IPS-NIHi11 (cell line): ENCODE measurements at regions not wholly inside any gene's neighbourhood (a gene's known extent, or its start where the extent isn't known, plus 50 kb on each side); places are given as distances from the start of the nearest gene placed in this dataset.
"Not testable (repeated sequence)": the region's sequence is repeated elsewhere in the genome, so short reads cannot be mapped to it uniquely, and the experiment has no call there.

ENCODE experiments used
- DNase-seq: peaks from one replicate; pipeline ENCODE4 v3.0.0; 2012; ENCODE audit warnings: mixed read lengths, low spot score

DNA sequence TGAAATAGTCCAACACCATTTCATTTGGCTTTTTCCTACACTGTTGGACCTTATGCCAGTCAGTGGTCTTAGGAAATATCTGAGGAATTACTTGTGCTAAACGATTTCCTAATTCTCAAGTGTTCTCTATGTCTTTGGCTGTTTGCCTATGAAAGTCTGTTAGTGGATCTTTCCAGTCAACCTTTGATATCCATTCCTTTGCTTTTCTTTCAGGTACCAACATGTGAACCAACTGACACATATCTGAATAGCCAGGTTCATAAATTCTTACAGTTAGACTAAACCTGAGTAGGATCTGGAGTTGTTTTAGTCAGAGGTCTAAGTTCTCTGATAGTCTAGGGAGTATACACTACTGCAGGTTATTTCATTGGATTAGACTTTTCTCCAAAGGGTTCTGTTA, 343.5 kb upstream of the LRRC3B start:
- no peak for DNase-seq

DNA sequence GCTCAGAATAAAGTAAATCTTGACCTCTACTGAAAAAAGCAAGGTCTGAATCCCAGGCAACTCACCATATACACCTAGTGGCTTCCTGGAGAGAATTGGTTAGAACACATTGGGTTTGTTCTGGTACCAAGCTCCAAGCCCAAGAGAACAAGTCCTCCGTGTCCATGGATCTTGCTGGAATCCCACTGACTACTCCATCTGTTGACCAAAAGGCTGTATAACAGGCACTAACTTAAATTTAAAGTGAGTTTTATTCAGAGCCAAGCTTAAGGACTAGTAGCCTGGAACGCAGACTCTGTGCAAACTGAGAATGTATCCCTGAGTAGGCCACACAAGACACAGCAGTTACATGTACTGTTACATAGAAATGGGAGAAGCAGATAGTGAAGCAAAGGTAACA, 342.1 kb upstream of the LRRC3B start:
- DNase-seq = peak; percentile 18

DNA sequence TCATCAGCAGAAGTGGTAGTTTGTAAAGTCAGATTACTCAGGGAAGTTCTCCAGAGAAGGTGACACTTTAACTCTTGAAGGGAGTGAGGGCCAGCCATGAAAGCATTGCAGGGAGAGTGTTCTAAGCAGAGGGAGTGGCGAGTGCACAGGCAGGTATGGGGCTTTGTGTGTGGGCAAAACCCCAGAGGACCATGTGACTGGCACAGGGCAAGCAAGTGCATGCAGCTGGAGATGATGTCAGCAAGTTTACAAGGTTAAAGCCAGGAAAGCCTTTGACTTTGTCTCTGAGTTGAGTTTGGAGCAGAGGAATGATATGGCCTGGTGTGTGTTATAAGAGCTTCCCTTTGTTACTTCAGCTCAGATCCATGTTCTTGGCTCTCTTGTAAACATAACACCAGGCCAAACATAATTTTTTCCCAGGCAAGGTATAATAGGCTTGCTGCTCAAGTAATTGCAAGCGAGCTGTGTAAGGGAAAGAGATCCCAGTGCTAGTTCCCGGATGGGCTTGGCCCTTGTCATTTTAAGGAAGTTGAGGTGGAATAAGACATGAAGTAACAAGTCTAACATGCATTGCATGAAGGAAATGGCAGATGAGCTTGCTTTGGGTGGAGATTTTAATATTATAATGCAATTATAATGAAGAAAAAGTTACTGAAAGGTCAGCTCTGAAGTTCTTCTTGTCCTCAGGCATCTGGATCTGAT, 341.1 kb upstream of the LRRC3B start:
- no peak for DNase-seq

DNA sequence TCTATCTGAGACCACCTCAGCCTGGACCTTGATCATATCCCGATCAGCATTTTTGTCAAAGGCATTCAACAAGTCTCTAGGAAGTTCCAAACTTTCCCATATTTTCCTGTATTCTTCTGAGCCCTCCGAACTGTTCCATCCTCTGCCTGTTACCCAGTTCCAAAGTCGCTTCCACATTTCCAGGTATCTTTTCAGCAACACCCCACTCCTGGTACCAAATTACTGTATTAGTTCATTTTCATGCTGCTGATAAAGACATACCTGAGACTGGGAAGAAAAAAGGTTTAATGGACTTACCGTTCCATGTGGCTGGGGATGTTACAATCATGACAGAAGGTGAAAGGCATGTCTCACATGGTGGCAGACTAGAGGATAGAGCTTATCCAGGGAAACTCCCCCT, 338.1 kb upstream of the LRRC3B start:
- not testable (repeated sequence) for DNase-seq

DNA sequence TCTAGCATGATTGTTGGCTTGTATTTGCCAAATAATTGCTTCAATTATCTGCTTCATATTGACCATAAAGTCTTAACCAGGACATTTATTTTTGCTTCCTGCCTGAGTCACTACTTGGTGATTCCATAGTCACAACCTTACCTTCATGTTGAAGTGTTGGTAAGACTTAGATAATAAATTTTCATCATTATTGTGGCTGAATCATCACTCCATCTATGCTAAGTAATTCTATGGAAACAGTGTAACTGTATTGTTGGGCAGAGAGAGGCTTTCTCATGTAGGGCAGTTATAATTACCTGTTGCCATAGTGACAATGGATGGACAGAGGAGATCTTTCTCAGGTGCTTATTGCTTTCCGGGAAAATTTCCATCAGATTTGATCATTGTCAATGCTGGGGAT, 330.7 kb upstream of the LRRC3B start:
- DNase-seq = no peak

DNA sequence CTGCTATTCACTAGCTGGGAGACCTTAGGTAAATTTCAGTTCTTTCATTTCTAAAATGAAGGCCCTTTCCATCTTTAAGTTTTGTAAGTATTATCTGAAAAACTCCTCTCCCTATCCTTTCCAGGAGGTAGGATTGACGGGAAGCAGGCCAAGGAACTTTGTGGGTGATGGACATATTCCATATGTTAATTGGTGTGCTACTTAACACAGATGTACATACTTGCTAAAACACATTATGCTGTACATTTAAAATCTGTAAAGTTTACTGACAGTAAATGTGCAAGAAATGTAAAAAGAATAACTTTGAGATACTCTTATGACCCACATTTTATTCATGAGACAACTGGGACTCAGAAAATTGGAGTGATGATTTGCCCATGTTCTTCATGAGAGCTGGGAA, 329.8 kb upstream of the LRRC3B start:
- DNase-seq = no peak

DNA sequence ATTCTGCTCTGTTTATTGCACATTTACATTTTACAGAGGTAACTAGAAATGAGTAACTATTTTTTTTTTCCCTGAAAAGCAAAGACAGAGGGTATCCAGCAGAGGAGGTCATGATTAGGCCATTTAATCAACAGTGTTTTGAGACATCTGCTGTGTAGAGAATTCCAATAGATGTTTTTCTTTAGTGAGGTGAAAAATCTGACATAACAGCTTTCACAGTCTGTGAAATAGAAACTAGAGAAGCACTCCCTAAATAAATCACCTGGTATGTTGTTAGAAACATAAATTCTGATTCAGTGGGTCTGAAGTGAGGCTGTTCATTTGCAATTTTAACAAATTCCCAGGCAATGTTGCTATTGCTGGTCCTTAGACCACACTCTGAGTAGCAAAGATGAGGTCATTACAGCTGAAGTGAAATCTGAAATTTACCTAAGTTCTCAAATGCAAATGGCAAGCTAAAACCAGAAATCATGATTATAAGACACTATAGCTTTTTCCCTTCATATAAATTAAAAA, 329.2 kb upstream of the LRRC3B start:
- no peak for DNase-seq

DNA sequence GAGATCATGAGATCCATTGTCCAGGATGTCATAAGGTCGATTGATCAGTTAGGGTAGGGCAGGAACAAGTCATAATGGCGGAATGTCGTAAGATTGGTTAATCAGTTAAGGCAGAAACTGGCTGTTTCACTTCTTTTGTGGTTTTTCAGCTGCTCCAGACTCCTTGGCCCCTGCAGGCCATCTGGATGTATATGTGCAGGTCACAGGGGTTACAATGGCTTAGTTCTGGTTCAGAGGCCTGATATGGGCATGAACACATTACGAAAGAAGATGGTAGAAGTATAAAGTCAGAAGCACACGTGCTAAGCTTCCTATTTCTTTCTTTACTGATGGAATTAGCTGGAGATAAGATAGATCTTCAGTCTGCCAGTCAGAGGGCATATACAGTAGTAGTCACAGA, 315.4 kb upstream of the LRRC3B start:
- DNase-seq = no peak

DNA sequence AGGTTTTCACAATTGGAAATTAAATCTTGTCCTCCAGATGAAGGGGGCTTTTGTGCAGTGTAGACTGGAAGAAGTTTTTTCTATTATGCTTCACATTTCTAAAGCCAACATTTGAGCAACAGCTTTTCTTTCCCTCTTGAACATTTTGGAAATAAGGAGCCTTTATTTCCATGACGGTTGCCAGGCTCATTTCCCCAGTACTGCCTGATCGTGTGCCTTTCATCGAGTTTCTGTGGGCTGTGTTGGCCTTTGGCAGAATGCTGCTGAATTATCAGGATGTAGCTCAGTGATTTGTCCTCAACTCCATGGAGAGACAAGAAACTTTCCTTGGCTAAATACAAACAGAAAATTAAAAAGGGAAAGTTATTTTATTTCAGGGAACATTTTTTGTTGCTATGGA, 314.8 kb upstream of the LRRC3B start:
- no peak for DNase-seq

DNA sequence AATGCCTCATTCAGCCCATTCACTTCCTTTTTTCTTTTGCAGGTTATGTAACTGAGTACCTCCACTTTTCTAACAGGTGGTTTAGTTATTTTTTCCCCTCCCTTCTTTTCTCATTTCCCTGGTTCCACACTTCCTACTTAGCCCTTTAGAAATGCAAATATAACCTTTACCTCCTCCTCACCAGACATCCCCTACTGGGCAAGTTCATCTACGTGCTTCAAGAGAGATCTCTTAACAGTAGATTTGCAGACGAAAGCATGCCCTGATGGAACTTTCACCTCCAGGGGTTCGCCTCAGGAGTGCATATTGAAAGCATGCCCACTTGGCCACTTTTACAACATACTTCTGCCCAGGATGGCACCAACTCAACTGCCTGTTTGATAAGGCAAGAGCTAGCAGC, 314.1 kb upstream of the LRRC3B start:
- peak; percentile 15 for DNase-seq

DNA sequence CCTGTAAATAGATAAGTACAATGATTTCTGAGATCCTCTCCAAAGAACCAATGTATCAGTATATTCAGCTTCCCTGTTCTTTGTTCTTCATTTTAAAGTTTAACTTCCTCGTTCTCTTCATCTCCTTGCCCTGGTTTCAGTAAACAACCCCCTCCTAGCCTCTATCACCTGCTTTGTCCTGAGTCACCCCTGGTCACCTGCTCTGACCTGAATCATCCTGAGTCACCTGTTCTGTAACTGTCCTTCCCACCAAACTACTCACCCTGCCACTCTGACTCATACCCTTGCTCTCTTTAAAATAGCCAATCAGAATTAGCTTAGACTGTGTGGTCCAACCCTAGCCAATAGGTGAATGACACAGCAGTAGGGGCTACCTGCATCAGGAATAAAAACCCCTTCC, 313.0 kb upstream of the LRRC3B start:
- not testable (repeated sequence) for DNase-seq

DNA sequence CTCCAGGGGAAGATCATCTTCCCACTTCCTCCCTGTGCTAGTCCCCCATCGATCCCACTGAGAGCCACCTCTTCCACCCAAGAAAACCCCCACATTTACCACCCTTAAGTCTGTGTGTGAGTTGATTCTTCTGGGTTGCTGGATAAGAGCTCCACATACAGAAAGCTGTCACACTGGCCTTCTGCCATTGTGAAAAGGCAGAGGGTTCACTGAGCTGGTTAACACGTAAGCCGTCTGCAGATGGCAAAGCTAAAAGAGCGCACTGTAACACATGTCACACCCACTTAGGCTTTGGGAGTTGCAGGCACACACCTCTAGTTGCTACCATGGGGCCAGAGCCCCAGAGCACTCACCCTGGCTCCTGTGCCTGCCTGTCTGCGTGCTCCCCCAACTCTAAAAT, 309.8 kb upstream of the LRRC3B start:
- DNase-seq = no peak

DNA sequence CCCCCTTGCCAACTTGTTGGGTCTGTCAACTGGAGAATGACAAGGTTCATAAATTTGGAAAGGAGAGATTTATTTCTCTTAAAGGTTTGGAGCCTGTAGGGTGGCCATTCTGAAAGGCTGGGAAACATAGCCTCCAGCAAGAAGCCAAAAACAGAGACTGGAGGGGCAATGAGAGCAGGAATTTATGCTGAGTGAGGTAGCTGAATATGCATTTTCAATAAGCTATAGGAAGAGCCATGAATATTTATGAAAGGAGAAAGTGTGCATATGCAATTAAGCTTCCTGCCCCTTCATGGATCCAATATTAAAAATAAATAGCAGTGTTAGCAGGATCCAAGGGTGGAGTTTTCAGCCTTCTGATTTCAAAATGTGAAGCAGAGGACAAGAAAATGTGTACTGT, 306.1 kb upstream of the LRRC3B start:
- no peak for DNase-seq

DNA sequence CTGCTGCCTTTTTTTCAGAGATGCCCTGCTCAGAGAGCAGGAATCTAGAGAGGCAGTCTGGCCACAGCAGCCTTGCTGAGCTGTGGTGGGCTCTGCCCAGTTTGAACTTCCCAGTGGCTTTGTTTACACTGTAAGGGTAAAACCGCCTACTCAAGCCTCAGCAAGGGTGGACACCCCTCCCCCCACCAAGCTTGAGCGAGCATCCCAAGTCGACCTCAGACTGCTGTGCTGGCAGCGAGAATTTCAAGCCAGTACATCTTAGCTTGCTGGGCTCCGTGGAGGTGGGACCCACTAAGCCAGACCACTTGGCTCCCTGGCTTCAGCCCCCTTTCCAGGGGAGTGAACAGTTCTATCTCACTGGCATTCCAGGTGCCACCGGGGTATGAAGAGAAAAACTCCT, 298.8 kb upstream of the LRRC3B start:
- not testable (repeated sequence) for DNase-seq

DNA sequence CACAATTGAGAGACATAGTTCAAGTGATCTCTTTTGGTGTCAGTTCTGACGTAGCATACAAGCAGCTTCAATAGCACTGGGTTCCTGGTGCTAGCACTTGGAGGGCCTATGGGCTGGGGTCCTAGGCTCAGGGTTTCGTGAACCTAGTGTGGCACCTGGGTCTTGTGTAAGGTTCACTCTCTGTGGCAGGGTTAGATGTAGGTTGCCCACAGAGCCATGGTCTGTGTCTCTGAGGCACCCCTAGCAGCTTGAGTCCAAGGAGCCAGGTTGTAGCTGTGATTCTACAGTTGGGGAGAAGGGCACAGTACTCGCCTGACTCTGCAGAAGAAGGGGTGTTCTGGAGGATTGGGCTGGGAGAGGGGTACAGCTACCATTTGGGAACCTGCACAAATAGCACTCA, 282.6 kb upstream of the LRRC3B start:
- DNase-seq = no peak

DNA sequence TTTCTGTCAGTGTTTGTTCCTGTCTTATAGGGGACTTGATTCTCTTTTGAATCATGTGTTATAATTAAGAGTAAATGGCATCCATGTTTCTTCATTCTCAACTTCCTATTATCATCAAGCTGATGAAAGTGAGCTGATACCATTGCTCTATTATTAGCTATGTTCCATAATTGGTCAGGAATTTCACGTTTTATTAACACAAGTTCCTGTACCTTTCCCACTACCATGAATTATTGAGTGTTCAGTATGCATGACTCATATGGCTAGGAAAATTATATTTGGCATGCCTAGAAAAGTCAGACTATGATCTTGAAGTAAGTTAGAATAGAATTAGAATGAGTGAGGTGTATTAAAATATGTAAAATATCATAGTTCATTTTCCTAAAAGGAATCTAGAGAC, 278.9 kb upstream of the LRRC3B start:
- DNase-seq = no peak

DNA sequence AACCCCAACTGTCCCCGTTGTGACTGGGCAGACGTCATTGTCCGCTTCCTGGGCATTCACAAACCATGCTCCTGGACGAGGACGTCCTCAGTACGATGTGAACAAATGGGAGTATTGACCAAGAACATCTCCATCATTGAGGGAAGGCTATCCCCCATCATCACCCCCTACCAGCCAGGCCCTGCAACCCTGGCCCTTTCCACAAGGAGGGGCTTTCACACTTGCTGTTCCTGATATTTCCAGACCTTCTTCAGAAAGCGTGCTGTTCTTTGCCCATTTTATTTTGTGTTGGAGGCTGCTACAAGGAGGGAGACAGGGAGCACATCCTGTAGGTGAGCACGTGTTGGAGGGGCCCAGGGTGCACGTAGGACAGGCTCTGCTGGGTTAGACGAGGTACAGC, 277.0 kb upstream of the LRRC3B start:
- peak; percentile 47 for DNase-seq

DNA sequence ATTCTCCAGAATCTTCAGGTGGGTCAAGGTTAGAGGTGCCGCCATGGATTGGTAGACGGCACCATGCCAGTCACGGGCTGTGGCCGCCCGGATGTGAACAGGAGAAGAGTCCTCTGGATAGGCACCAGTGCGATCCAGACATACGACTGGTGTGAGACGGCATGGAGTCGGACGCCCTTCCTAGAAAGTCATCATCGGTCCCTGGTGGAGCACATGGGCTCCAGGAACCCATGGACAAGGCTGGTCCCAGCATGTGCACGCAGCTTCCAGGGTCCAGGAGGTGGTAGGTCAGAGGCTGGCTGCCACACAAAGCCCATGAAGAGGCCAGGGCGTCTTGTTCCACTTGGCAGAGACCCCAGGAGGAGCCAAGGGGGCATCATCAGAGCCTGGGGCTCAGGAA, 276.1 kb upstream of the LRRC3B start:
- DNase-seq = no peak

DNA sequence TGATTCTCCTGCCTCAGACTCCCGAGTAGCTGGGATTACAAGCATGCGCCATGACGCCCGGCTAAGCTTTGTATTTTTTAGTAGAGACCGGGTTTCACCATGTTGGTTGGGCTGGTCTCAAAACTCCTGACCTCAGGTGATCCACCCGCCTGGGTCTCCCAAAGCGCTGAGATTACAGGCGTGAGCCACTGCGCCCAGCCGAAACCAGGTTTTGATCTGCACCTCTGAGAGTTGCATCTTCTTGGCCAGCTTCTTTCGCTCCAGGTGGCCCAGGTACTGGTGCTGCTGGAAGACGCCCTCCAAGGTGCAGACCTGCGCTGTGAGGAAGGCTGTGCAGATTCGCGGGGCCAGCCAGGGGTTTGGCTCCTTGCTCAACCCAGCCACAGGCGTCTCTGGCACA, 275.4 kb upstream of the LRRC3B start:
- DNase-seq = no peak

DNA sequence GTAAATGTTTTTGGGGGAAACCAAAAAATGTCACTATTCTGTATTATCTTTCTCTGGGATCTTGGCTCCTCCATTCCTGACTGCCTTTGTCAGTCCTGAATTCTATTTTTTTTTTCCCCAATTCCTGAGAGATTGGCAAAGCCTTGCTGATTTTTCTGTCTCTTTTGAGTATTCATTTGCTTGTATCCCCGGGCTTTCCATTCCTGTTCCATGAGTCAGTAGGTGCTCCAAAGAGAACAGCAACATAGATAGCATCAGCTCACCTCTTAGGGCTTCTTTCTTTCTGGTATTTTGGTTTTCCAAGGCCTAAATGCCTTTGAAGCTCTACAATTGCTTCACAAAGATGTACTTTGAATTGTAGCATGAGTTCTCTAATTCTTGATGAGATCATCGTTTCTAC, 271.7 kb upstream of the LRRC3B start:
- no peak for DNase-seq

DNA sequence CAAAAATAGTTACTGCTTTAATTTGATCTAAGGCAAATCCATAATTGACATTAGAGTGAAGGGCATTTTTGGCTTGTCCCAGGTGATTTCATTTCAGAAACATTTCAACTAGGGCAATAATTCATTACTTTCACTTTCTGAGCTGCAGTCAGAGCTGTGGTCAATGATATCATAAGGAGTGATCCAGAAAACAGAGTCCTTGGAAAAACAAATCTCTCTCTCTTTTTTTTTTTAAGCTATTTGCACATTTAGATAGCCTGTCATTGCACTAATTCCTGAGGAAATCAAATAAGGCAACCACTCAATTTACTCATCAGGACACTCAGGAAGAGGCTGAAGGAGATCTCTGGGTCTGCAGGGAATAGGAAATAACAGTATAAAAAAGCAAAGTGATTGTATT, 269.5 kb upstream of the LRRC3B start:
- no peak for DNase-seq

DNA sequence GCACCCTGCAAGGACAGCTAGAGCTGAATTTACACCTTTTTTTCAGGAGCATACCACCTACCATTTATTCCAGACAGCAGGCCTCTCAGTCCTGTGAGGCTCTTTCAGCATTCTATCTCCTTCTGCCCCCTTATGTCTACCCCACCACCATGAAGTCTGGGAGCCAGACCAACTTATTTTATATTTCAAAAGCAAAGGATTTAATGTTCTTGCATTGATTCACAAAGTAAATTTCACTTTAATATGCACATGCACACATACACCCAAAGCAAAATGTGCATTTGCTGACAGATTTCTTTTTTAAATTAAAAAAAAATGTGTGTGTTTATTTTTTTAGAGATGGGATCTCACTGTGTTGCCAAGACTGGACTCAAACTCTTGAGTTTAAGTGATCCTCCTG, 264.2 kb upstream of the LRRC3B start:
- DNase-seq = no peak

DNA sequence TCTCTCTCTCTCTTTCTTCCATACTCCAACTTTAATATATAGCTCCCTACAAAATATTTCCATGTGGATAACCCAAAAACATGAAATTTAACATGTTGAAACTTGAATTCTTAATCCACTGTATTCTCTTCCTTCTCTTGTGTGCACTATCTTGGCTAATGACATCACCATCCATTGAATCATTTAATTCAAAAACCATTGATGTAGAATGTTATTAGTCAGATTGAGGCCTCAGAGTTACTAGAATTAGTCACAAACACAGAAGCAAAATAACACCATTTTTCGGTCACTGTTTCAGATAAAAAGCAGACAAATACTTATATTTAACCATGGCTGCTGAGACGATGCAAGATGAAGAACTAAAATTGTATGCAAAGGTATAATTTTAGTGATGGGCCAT, 256.9 kb upstream of the LRRC3B start:
- no peak for DNase-seq

DNA sequence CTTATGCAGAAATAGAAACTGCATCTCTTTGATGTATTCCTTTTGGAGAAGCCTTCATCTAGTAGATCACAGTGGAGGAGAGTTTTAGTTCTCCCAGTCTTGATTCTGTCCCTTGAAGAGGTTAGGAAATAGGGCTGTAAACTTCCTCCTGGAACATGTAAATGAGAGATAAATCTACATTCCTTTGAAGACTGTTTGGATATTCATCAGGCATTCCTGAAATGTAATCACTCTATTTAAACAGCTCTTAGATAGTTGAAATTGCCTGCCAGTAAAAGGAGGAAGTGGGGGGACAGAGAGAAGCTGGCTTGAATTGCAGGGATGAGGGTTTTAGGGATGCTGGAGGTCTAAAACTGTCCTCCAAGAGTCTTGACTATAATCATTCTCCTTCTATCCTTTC, 254.3 kb upstream of the LRRC3B start:
- DNase-seq = peak; percentile 19

DNA sequence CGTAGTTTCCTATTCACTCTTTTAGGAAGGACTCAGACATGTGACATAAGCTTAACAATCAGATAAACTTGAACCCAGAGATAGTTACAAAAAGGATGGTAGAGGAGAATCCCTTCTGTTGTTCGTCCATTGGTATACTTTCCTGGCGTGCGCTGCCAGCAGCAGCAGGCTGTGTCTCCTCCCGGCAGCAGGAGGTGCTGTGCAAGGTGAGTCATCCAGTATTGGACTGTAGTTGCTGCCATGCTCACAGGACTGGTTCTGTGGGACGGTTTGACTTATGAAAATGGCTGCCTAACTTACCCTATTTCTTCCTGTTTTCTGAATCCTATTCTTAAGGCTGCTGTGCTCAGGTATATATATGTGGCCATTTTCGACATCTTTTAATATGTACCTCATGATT, 253.4 kb upstream of the LRRC3B start:
- DNase-seq = peak; percentile 33
